SW480 (cell line): ENCODE measurements at regions not wholly inside any gene's neighbourhood (a gene's known extent, or its start where the extent isn't known, plus 50 kb on each side); places are given as distances from the start of the nearest gene placed in this dataset.
"Not testable (repeated sequence)": the region's sequence is repeated elsewhere in the genome, so short reads cannot be mapped to it uniquely, and the experiment has no call there.

Source experiments
- DNase-seq: peaks from one replicate; pipeline ENCODE4 v3.0.0-alpha.2; 2016; ENCODE audit warnings: low spot score

DNA sequence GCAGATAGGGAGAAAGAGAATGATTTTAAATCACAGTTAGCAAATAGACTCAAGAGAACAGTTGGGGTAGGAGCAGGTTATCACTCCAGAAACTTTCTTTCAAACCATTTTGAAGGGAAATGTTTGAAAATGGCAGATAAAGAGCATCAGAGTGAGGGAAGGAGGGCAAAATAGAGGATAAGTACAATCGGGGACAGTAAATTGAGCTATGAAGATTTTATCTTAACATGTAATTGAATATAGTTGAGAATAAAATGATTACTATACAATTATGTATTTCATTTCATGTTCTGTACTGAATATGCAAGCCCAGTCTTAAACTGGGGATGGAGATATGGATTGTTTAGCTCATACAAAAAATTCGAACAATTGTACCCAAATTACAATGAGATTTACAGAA is 54.0 kb downstream of the MAP10 start:
- DNase-seq, result no peak

DNA sequence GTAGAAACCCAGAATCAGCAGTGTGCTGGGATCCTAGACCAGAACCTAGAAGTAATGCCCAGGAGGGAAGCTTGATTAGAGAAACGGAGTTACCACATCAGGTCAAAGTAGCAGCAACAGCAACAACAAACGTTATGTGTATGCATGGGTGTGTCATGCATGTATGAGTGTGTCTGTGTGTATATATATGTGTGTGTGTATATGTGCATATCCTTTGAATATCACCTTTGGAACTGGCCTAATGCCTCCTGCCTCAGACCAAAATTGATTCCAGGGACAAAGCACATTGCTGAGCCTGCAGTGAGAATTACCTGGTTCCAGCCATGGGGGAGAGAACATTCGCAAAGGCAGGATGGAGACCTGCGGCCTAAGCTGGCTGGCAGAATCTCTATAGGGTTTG is 55.9 kb downstream of the MAP10 start:
- DNase-seq, result no peak

DNA sequence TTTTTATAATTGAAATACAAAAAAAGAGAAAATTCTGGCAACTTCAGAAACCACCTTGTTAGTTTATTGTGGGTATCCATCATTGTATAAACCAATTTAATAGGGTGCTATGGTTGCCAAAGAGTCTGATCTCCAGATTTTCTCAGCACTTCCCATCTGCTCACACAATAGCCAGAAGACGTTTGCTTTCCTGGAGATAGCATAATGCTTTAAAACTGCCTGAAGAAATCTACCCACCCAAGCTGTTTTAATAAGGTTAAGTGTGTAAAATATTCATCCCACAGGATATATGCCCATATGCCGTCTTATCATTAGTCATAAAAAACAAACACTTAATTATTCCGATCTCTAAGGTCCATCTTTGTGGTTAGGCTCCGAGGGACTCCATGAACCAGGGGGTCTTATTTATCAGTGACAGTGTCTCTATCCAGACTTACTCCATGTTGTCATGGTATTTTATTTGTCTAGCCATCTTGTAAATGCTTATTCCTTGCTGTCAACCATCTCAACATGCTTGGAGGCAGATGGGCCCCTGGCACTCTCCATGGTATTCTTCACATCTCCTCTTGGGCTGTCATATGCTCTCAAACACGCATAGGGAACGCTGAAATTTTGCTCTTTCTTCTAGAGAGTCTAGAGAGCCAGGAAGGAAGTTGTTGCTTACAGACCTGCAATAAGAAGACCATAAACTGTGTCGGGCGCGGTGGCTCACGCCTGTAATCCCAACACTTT is 58.5 kb downstream of the MAP10 start:
- no peak for DNase-seq

DNA sequence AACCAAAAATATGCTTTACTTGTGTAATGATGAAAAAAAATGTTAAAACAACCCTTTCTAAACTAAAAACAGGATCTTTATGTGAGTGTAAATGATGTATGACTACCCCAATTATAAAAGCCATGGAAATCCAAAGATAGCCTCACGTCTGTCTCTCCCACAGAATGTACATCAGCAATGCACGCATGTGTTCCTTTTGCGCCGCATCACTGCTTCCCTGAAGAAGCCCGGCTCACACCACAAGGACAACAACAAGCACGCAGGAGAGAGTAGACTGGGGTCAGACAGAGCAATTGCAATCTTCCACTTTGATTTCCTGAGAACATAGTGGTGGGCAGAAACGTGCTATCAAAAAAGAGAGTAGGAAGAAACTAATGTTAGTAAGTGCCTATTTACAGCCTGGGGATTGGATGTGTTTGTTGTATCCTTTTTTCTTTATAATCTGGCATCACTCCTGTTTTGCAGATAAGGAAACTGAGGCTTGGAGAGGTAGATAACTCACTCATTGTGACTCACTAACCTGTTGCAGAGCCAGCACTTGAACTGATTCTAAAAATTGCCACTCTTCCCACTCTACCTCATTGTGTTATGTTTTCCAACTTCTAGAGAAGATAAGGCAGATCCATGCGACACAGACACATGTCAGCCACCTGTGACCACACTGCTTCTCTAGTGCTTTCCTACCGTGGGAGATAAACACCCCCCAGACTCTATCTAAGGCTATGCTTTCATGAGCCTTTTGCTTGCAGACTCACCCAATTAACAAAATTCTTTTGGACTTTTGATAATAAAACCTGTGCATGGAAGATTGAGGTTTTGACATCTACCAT is 60.1 kb downstream of the MAP10 start:
- no peak for DNase-seq

DNA sequence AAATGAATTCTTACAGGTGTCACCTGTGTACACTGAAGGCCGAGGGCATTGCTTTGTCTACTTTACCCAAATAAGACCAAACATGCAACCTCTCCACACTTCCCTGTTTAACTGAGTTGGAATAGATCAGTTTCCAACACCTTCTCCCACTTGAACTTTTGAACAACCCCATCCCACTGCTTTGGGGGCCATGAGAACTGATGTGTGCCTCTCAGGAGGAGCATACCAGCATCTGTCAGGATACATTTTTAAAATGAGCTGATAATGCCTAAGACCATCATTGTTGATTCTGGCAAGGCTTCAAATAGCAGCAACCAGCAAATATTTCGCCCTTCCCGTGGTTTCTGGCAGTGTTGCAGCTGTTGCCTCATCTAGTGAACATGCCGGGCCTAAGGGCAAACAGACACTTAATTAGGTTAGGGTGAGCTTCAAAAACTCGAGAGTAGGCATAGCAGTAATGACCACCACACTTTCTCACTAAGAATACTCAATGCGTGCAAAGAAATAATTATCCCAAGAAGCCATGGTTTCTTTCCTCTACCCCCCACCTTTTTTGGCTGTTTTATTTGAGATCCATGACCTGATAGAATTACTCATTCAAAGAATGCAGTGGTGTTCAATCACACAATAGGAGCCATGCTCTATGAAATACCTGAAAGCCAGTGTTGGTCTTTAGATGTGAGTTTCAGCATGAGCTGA is 63.7 kb downstream of the MAP10 start:
- DNase-seq, result peak; percentile 32

DNA sequence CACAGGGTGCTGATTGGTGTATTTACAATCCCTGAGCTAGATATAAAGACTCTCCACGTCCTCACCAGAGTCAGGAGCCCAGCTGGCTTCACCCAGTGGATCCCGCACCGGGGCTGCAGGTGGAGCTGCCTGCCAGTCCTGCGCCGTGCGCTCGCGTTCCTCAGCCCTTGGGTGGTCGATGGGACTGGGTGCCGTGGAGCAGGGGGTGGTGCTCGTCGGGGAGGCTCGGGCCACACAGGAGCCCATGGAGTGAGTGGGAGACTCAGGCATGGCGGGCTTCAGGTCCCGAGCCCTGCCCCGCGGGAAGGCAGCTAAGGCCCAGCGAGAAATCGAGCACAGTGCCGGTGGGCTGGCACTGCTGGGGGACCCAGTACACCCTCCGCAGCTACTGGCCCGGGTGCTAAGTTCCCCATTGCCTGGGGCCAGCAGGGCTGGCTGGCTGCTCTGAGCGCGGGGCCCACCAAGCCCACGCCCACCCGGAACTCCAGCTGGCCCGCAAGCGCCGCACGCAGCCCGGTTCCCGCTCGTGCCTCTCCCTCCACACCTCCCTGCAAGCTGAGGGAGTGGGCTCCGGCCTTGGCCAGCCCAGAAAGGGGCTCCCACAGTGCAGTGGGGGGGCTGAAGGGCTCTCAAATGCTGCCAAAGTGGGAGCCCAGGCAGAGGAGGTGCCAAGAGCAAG is 66.2 kb downstream of the MAP10 start:
- not testable (repeated sequence) for DNase-seq

DNA sequence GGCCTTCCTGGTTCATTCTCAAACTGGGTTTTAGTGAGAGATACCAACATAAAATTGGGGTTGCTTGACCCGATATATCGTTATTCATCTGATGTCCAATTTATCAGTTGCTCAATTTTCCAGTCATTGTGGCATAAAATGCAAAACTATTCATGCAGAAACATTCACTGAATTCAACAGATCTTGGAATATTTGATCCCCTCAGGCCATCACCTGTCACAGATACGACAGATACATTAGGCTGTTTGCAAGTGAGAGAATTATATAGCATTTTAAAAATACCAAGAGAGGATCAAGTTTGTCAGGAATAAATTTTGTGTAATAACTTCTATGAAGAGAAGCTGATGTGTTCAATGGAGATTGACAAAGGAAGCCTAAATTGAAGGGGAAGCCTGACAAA is 67.1 kb downstream of the MAP10 start:
- DNase-seq, result no peak

DNA sequence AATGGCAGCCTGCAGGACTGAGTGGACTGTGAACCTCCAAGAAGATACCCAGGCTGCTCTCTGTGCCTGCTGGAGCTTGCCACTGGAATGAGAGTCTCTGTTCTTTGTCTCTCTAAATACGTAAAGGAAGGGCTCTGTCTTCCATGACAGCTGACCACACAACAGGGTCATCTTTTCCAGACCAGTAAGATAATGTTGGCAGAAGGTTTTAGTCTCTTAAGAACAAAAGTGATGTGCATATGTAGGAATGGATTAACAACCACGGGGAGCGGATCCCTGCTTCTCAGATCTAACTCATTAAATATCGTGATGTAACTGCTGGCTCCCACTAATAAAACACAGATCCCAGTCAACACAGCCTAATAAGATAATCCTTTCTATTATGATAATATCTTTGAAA is 67.5 kb downstream of the MAP10 start:
- no peak for DNase-seq

DNA sequence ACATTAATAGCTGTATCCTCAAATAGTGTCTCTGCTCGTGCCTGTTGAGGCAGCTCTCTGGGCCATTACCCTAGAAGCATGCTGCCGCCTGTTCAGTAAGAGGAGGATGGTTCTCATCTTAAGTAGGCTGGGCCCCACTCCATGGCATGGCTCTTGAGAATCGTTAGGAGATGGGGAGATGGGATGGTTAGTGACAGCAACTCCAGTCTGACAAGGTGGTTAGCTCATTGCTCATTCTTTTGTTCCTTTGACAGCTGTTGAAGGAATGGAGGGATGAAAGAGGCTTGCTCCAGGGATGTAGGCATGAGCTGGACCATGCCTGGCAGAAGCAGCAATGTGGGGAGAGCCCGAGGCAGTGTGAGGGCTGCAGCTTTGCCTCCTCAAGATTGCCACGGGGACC is 68.2 kb downstream of the MAP10 start:
- no peak for DNase-seq

DNA sequence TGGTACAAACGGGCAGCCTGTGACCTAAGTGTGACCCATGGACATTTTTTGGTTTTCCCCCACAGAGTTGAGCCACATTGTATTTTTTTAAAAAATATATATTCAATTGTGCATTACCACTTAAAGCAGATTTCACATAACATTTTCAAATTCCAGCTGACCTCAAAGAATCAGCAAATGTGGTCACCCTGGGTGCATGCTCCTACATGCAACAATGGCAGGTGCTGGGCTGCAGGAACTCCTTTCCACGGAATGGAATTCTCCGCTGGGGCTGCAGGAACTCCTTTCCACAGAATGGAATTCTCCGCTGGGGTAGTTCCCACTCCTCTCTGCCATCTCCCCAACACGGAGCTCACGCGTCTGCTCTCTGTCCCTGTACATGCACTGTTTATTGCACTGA is 68.7 kb downstream of the MAP10 start:
- no peak for DNase-seq

DNA sequence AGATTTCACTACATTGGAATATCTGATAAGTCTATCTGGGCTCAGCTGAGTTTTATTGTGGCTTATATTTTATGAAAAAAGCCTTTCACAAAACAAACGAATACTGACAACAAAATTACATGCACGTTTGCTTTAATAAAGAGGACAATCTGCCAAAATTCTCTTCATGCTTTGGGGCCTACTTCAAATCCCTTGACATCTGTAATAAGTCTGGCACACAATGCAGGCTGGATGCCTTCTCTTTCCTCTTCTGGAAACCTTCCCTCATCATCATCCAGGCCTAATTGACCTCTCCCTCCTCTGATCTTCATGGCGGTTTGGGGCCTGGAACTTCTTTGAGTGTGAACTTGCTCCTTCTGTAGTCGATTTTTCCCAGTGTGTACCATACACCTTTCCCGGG is 70.3 kb downstream of the MAP10 start:
- DNase-seq, result no peak

DNA sequence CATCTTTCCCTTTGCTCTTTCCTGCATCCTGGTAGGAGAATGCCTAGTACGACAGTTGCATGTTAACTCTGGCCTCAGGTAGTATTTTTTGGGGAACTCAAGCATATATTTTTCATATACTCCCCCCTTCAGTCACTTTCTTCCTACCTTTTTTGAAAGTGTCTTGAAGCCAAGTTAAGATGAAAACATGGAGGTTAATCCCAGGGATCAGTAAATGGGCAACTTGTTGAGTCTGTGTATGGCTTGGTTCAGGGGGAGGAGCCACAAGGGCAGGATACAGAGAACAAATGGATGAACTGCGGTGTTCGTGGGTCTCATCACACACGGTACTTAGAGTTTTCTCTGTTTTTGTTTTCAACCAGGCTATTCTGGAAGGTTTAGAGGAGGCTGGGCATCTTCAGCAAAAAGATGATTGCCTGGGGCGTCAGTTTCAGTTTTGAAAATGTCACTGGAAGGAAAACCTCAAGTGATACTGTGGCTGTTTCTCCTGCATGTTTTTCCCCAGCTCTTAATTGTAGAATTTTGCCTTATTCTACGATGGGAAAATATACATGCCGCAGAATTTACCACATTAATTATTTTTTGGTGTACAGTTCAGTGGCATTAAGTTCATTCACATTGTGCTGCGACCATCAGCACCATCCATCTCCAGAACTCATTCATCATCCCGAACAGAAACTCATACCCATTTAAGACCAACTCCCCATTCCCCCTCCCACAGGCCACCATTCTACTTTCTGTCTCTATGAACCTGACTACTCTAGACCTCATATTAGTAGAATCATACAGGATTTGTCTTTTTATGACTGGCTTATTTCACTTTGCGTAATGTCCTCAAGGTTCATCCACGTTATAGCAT is 71.5 kb downstream of the MAP10 start:
- DNase-seq, result no peak

DNA sequence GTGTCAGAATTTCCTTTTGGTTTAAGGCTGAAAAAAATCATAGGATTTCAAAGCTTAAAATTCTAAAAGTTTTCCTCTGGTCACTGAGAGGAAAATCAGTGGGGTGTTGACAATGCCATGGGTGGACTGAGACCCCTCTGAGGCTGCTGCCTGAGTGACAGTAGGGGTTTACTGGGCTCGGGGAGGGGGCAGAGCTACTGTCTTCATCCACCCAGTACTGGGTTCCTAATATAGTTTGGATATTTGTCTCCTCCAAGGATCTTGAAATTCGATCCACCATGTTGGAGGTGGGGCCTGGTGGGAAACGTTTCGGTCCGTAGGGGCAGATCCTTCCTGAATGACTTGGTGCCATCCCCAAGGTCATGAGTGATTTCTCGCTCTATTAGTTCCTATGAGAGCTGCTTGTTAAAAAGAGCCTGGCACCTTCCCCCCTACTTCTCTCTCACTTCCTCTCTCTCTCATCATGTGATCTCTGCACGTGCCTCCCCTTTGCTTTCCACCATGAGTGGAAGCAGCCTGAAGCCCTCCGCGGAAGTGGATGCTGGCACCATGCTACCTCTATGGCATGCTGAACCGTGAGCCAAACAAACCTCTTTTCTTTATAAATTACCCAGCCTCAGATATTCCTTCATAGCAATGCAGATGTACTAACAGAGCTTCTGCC is 72.3 kb downstream of the MAP10 start:
- DNase-seq, result no peak

DNA sequence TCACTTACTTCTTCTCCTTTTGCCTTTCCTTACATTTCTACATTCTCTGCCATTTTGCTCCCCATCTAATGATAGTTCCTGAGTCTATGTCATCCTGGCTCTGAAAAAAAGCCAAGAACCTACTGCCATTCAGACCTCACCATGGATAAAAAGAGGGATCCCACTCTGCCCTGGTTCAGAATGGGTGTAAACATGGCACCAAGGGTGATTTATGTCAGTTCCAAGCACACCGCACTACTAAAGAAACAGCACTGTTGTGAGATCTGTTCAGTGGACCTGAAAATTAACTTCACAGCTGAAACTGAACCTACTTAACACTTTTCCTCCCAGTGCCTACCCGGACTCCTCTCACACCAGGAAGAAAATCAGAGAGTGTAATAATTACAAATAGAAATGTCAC is 72.3 kb upstream of the NTPCR start:
- no peak for DNase-seq

DNA sequence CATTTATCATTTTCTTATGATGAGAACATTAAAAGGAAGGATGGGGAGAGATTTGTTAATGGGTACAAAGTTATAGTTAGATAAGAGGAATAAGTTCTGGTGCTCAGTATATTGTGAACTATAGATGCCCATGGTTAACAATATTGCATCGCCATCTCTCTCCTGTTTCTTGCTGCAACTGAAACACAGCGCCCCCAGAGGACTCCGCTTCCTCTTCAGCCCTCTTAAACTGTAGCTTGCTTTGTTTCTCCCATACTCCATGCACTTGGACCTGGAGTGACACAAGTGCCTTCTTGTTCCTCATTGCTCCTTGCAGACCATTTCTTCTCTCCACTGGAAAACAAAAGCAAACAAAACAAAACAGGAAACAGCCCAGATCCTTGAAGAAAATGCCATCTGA is 70.1 kb upstream of the NTPCR start:
- DNase-seq, result peak; percentile 41

DNA sequence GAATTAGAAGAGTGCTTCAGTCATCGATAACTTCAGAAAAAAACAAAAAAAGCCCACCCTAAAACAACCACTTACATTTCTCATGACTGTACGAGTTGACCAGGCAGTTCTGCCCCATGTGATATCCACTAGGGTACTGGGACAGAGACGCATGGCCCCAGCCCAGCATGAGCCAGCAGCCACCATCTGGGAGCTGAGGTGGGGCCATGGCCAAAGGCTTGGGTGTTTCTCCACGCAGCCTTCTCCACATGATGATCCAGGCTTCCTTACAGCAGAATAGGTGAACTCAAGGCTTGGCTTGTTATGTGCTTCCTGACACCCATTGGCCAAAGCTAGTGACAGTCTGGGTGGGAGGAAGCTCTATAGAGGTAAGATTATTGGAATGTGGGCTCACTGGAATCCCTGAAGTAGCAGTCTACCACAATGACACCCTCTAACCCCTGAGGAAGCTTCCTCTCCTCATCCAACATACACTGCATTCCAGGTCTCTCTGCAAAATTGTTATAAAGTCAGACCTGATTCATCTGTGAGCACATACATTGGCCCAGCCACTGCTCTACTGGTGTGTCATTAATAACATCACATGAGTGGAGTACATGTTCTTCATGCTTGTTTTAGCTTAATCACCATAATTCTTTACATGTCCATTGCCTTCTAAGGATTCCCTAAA is 66.3 kb upstream of the NTPCR start:
- DNase-seq, result no peak

DNA sequence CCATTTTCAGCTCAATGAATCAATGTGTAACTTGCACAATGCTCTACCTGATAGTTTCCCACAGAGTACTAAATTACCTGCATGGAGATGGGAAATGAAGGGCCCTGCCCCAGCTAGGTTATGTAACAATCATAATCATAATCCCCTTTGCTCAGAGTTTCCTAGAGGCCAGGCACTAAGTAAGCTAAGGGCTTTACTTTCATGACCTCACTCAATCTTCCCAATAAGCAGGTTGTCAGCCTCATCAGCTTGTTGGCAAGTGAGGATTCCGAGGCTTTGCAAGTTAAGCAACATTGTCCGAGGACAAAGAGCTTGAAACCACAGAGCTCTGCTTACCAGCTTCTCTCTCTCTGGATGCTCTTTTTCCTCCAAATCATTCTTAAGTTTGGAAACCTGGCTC is 64.1 kb upstream of the NTPCR start:
- DNase-seq, result no peak

DNA sequence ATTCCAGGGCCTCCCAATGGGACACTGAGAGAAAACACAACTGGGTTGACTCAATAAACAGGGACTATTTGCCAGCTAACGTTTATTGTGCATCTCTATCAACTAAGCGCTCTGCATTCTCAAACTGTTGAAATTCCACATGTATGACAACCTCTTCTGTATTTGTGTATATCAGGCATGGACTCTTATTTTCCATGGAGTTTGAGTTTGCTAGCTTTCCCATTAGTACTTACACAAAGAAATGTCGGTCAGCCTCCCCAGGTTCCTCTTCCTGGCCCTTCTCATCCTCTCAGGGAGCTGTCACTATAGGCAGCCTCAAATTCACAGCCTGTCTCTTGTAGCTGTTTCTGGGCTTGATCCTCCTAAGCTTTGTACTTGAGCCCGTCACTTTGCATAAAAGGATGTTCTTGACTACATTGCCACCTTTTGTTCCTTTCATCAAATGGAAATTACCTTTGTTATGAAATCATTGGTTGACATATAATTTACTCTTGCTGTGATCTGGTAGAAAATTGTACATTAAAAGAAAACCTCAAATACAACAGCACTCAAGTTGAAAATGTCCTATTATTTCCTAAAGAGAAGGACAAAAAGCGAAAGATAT is 60.0 kb upstream of the NTPCR start:
- no peak for DNase-seq

DNA sequence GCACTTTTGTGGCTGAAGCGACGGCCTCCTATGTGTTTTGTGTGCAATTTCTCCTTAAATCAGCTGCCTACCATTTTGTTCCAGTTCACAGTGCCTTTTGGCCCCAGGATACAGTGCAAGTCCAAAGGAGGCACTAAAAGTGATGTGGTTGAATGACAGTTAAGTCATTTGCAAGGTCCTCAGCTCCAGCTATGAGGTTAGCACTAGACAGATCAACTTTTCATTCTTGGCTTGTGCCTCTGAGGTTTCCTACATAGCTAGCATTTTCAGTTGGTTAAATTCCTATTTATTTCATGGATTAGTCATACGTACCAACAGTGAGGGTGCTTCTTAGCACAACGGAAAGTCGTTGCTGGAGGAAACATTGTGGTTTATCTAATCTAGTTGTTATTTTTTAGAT is 59.3 kb upstream of the NTPCR start:
- DNase-seq, result no peak
